ENCODE measurements at regions not wholly inside any gene's neighbourhood (a gene's known extent, or its start where the extent isn't known, plus 50 kb on each side); places are given as distances from the start of the nearest gene placed in this dataset.

GRCh38 chr14:29451941-29452340, 475.7 kb downstream of the PRKD1 start:
- no peaks in the 10 kb centered on the region for H3K9me3 ChIP-seq
- TF ChIP-seq POLR2AphosphoS5 (IDR thresholded peaks at IDR 0.05) (no peak), POLR2A (IDR thresholded peaks at IDR 0.05) (no peak), EP300 (IDR thresholded peaks at IDR 0.05) (no peak)
- TF ChIP-seq, protein P1, sequence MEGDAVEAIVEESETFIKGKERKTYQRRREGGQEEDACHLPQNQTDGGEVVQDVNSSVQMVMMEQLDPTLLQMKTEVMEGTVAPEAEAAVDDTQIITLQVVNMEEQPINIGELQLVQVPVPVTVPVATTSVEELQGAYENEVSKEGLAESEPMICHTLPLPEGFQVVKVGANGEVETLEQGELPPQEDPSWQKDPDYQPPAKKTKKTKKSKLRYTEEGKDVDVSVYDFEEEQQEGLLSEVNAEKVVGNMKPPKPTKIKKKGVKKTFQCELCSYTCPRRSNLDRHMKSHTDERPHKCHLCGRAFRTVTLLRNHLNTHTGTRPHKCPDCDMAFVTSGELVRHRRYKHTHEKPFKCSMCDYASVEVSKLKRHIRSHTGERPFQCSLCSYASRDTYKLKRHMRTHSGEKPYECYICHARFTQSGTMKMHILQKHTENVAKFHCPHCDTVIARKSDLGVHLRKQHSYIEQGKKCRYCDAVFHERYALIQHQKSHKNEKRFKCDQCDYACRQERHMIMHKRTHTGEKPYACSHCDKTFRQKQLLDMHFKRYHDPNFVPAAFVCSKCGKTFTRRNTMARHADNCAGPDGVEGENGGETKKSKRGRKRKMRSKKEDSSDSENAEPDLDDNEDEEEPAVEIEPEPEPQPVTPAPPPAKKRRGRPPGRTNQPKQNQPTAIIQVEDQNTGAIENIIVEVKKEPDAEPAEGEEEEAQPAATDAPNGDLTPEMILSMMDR (IDR thresholded peaks at IDR 0.05) = no peak
- H3K27ac ChIP-seq = no peak overlapping the region
- WGBS, 2 donors = 70 to 72% methylated on average over 2 of the region's 2 CpGs
- no peaks in the 10 kb centered on the region for H3K4me1 ChIP-seq
- no peaks in the 10 kb centered on the region for H3K36me3 ChIP-seq
- intact Hi-C loops (cut with DNase I) = no loop called here
- no peak overlapping the region for H3K4me3 ChIP-seq
- DNase-seq = no peak
- H3K27me3 ChIP-seq = no peaks in the 10 kb centered on the region

- TF ChIP-seq EP300 (IDR thresholded peaks at IDR 0.05) (no peak), POLR2A (IDR thresholded peaks at IDR 0.05) (no peak), POLR2AphosphoS5 (IDR thresholded peaks at IDR 0.05) (no peak)
- TF ChIP-seq, protein P1 (IDR thresholded peaks at IDR 0.05) = no peak
- H3K4me3 ChIP-seq = no peak overlapping the region
- no peak overlapping the region for H3K27ac ChIP-seq
- no peaks in the 10 kb centered on the region for H3K27me3 ChIP-seq
- no peaks in the 10 kb centered on the region for H3K9me3 ChIP-seq
- intact Hi-C loops (cut with DNase I) = no loop called here
- H3K4me1 ChIP-seq = no peaks in the 10 kb centered on the region
- H3K36me3 ChIP-seq = no peaks in the 10 kb centered on the region
- DNase-seq = no peak
Observed at GRCh38 chr14:29453045-29453444, 474.6 kb downstream of the PRKD1 start.

DNA sequence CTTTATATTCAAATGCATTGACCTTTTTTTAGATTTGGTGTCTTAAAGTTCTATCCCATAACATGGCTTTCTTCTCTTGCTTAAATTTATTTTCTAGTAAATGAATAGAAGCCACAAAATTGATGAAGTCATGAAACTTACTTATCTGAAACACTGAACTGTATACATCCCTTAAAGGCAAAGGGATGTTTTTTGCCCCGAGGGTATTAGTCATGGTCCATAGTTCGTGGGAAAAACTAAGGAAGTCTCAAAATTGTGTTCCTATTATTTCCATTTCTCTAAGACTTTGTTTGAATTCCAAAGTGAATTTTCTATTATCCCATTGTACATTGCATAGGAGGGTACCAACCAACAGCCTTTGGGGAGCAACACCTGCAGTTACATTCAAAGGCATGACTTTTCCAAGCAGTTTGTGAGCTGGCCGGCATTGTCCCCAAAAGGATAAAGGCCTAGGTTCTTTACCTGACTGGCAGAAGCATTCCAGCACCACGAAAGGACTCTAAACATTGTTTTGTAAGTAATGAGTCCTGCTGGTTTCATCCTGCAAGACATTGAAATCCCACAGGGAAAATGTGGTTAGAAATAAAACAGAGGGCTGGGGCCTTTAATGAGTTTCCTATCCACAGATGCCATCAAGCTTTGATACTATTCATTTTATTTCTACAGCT, 473.5 kb downstream of the PRKD1 start:
- DNase-seq = no peak
- 65 to 76% methylated on average over 4 of the region's 4 CpGs for WGBS, 2 donors
- Histone ChIP-seq H3K36me3 (no peaks in the 10 kb centered on the region), H3K27me3 (no peaks in the 10 kb centered on the region), H3K27ac (no peak overlapping the region), H3K9me3 (no peaks in the 10 kb centered on the region), H3K4me1 (no peaks in the 10 kb centered on the region), H3K4me3 (no peak overlapping the region)
- no peak for TF ChIP-seq EP300 (IDR thresholded peaks at IDR 0.05)
- no peak for TF ChIP-seq POLR2AphosphoS5 (IDR thresholded peaks at IDR 0.05)
- TF ChIP-seq, protein P1 (IDR thresholded peaks at IDR 0.05) = no peak
- no peak for TF ChIP-seq POLR2A (IDR thresholded peaks at IDR 0.05)
- intact Hi-C loops (cut with DNase I) = no loop called here

DNA sequence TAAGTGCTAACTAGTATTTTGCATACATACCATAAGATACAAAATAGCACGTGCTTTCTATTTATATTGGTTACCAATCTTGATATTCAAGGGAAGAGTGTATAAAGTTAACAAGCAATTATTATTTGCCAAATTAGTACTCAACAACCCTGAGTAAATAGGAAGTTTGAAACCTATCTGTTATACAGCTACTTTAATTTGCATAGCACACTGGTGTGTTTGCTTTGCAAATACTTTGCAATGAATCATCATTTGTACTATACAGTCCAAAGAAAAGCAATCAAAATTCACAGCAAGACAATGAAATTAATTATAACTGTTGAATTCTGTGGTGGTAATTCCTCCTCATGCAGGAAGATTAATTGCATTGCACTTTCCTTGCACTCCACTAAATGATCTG, 469.1 kb downstream of the PRKD1 start:
- H3K36me3 ChIP-seq = no peaks in the 10 kb centered on the region
- H3K9me3 ChIP-seq = no peaks in the 10 kb centered on the region
- TF ChIP-seq POLR2A (IDR thresholded peaks at IDR 0.05) (no peak), EP300 (IDR thresholded peaks at IDR 0.05) (no peak), POLR2AphosphoS5 (IDR thresholded peaks at IDR 0.05) (no peak)
- TF ChIP-seq, protein P1 (IDR thresholded peaks at IDR 0.05) = no peak
- 51 to 77% methylated on average over 1 of the region's 1 CpG for WGBS, 2 donors
- intact Hi-C loops (cut with DNase I) = no loop called here
- H3K4me1 ChIP-seq = no peaks in the 10 kb centered on the region
- DNase-seq = no peak
- no peak overlapping the region for H3K27ac ChIP-seq
- H3K27me3 ChIP-seq = no peaks in the 10 kb centered on the region
- no peak overlapping the region for H3K4me3 ChIP-seq

- intact Hi-C loops (cut with DNase I) = no loop called here
- Histone ChIP-seq H3K36me3 (no peaks in the 10 kb centered on the region), H3K4me3 (no peak overlapping the region), H3K4me1 (no peaks in the 10 kb centered on the region), H3K27ac (no peak overlapping the region), H3K27me3 (no peaks in the 10 kb centered on the region), H3K9me3 (no peaks in the 10 kb centered on the region)
- DNase-seq = no peak
- WGBS, 2 donors = 69 to 75% methylated on average over 5 of the region's 5 CpGs
- TF ChIP-seq, protein P1 (IDR thresholded peaks at IDR 0.05) = no peak
- TF ChIP-seq EP300 (IDR thresholded peaks at IDR 0.05) = no peak
- TF ChIP-seq POLR2AphosphoS5 (IDR thresholded peaks at IDR 0.05) = no peak
- no peak for TF ChIP-seq POLR2A (IDR thresholded peaks at IDR 0.05)
Observed at GRCh38 chr14:29459531-29459930, 468.1 kb downstream of the PRKD1 start.
